H9 (cell line): ENCODE measurements at regions not wholly inside any gene's neighbourhood (a gene's known extent, or its start where the extent isn't known, plus 50 kb on each side); places are given as distances from the start of the nearest gene placed in this dataset.

Source experiments
- DNase-seq: peaks from one replicate; pipeline ENCODE4 v3.0.0-alpha.2; 2017
- H2AFZ ChIP-seq: one replicate; pipeline ENCODE4 v1.6.1; 2013; ENCODE audit warnings: mild to moderate bottlenecking, low read length, control low read depth, moderate library complexity
- H2AK5ac ChIP-seq: 2 replicates; pipeline ENCODE4 v1.6.1; 2013; ENCODE audit warnings: low read length, control low read depth, mixed read lengths; ENCODE audit not compliant: insufficient read length
- H2BK120ac ChIP-seq: one replicate; pipeline ENCODE4 v1.6.1; 2013; ENCODE audit warnings: low read depth, mild to moderate bottlenecking, low read length, control low read depth, inconsistent platforms; ENCODE audit not compliant: poor library complexity, severe bottlenecking
- H2BK12ac ChIP-seq: 2 replicates; pipeline ENCODE4 v1.6.1; 2013; ENCODE audit warnings: low read length, control low read depth, mixed read lengths, low read depth; ENCODE audit not compliant: insufficient read length
- H2BK15ac ChIP-seq: 2 replicates; pipeline ENCODE4 v1.6.1; 2013; ENCODE audit warnings: low read depth, low read length, control low read depth
- H2BK20ac ChIP-seq: one replicate; pipeline ENCODE4 v1.6.1; 2013; ENCODE audit warnings: low read depth, mild to moderate bottlenecking, low read length, control low read depth, inconsistent platforms; ENCODE audit not compliant: poor library complexity, severe bottlenecking
- H2BK5ac ChIP-seq: 2 replicates; pipeline ENCODE4 v1.6.1; 2013; ENCODE audit warnings: low read length, control low read depth, mixed read lengths; ENCODE audit not compliant: insufficient read length
- H3K14ac ChIP-seq: 2 replicates; pipeline ENCODE4 v1.6.1; 2013; ENCODE audit warnings: low read length, control low read depth; ENCODE audit not compliant: insufficient read depth
- H3K18ac ChIP-seq: 2 replicates; pipeline ENCODE4 v1.6.1; 2013; ENCODE audit warnings: low read depth, mild to moderate bottlenecking, mixed read lengths, low read length, control low read depth; ENCODE audit not compliant: insufficient read length
- H3K23ac ChIP-seq: 2 replicates; pipeline ENCODE4 v1.6.1; 2013; ENCODE audit warnings: low read length, control low read depth, mixed read lengths, low read depth; ENCODE audit not compliant: insufficient read length
- H3K23me2 ChIP-seq: 2 replicates; pipeline ENCODE4 v1.6.1; 2013; ENCODE audit warnings: low read depth, mild to moderate bottlenecking, mixed read lengths, low read length, control low read depth; ENCODE audit not compliant: insufficient read length, poor library complexity, severe bottlenecking
- H3K27ac ChIP-seq: 2 replicates; pipeline ENCODE4 v1.5.1; 2013; ENCODE audit warnings: low read length, control low read depth, mixed read lengths, low read depth; ENCODE audit not compliant: insufficient read length
- H3K27me3 ChIP-seq: 2 replicates; pipeline ENCODE4 v1.6.1; 2013; ENCODE audit warnings: low read length, control low read depth, inconsistent platforms; ENCODE audit not compliant: insufficient read depth
- H3K4ac ChIP-seq: 2 replicates; pipeline ENCODE4 v1.6.1; 2013; ENCODE audit warnings: low read depth, mild to moderate bottlenecking, control low read depth, inconsistent platforms, low read length, moderate library complexity
- H3K4me1 ChIP-seq: 2 replicates; pipeline ENCODE4 v1.6.1; 2013; ENCODE audit warnings: low read length, control low read depth, inconsistent platforms; ENCODE audit not compliant: insufficient read depth
- H3K4me2 ChIP-seq: 2 replicates; pipeline ENCODE4 v1.6.1; 2013; ENCODE audit warnings: low read length, control low read depth, mixed read lengths; ENCODE audit not compliant: insufficient read length, insufficient read depth
- H3K56ac ChIP-seq: 2 replicates; pipeline ENCODE4 v1.6.1; 2013; ENCODE audit warnings: low read depth, mild to moderate bottlenecking, mixed read lengths, low read length, control low read depth; ENCODE audit not compliant: insufficient read length
- H3K79me1 ChIP-seq: 2 replicates; pipeline ENCODE4 v1.6.1; 2013; ENCODE audit warnings: low read depth, mild to moderate bottlenecking, moderate library complexity, low read length, control low read depth, inconsistent platforms; ENCODE audit not compliant: insufficient read depth, poor library complexity, severe bottlenecking
- H3K79me2 ChIP-seq: 2 replicates; pipeline ENCODE4 v1.6.1; 2013; ENCODE audit warnings: low read length, control low read depth, inconsistent platforms; ENCODE audit not compliant: insufficient read depth
- H3K9ac ChIP-seq: 2 replicates; pipeline ENCODE4 v1.6.1; 2013; ENCODE audit warnings: low read length, control low read depth, mixed read lengths; ENCODE audit not compliant: insufficient read length; ENCODE audit errors: extremely low read depth
- H3K9me3 ChIP-seq: one replicate; pipeline ENCODE4 v1.6.1; 2013; ENCODE audit warnings: low read depth, low read length, inconsistent platforms; ENCODE audit not compliant: control insufficient read depth
- H3T11ph ChIP-seq: one replicate; pipeline ENCODE4 v1.6.1; 2013; ENCODE audit warnings: mild to moderate bottlenecking, low read length, control low read depth, inconsistent platforms
- H4K20me1 ChIP-seq: one replicate; pipeline ENCODE4 v1.6.1; 2013; ENCODE audit not compliant: control insufficient read depth, insufficient read length, insufficient read depth
- H4K5ac ChIP-seq: 2 replicates; pipeline ENCODE4 v1.6.1; 2013; ENCODE audit warnings: low read depth, mild to moderate bottlenecking, mixed read lengths, low read length, control low read depth; ENCODE audit not compliant: insufficient read length
- H4K8ac ChIP-seq: replicated peaks from 2 replicates; pipeline ENCODE4 v1.6.1; 2013; ENCODE audit warnings: low read length, control low read depth, mixed read lengths, low read depth; ENCODE audit not compliant: insufficient read length
- H4K91ac ChIP-seq: 2 replicates; pipeline ENCODE4 v1.6.1; 2013; ENCODE audit warnings: low read depth, mild to moderate bottlenecking, moderate library complexity, mixed read lengths, low read length, control low read depth; ENCODE audit not compliant: insufficient read length
- H3K27ac Mint-ChIP-seq, 3 experiments: 2 replicates in 2 of 3; 3 replicates in 1 of 3; pipeline ENCODE4 v1.8.0; 2020 to 2021; ENCODE audit warnings: mixed read lengths in 3 of 3, mild to moderate bottlenecking in 1 of 3, moderate library complexity in 1 of 3
- H3K27me3 Mint-ChIP-seq: 2 replicates; pipeline ENCODE4 v1.8.0; 2021; ENCODE audit warnings: low read depth, mild to moderate bottlenecking, moderate library complexity, mixed read lengths
- H3K36me3 Mint-ChIP-seq, 3 experiments: 2 replicates in 2 of 3; 3 replicates in 1 of 3; pipeline ENCODE4 v1.8.0; 2020 to 2021; ENCODE audit warnings: low read depth in 3 of 3, mixed read lengths in 3 of 3; ENCODE audit not compliant: insufficient read depth in 1 of 3
- H3K4me1 Mint-ChIP-seq, 2 experiments: 2 replicates each; pipeline ENCODE4 v1.8.0; 2020; ENCODE audit warnings: mixed read lengths in 2 of 2
- H3K4me3 Mint-ChIP-seq, 2 experiments: 2 replicates in 1 of 2; 3 replicates in 1 of 2; pipeline ENCODE4 v1.8.0; 2020 to 2021; ENCODE audit warnings: mild to moderate bottlenecking in 2 of 2, mixed read lengths in 2 of 2, moderate library complexity in 1 of 2
- H3K9me3 Mint-ChIP-seq, 2 experiments: 2 replicates in 1 of 2; 3 replicates in 1 of 2; pipeline ENCODE4 v1.8.0; 2020; ENCODE audit warnings: mild to moderate bottlenecking in 2 of 2, mixed read lengths in 2 of 2, moderate library complexity in 1 of 2
- CTCF ChIP-seq: fragments of 200-600 bp; sonication (generic); conservative IDR thresholded peaks from 3 replicates; pipeline ENCODE4 v1.8.0; 2021; ENCODE audit warnings: antibody characterized with exemption, mild to moderate bottlenecking
- WGBS: extraction: QIAGEN DNeasy Blood & Tissue Kit; methylation state at CpG from one replicate; pipeline ENCODE4 v1.1.7; 2013; ENCODE audit warnings: missing lambda C conversion rate, low lambda C conversion rate, mixed read lengths; ENCODE audit not compliant: insufficient read length; ENCODE audit errors: extremely low coverage; 5-methylcytosine and 5-hydroxymethylcytosine counted together

GRCh38 chr14:76688383-76688671 is 72.9 kb upstream of the VASH1 start:
- H2AFZ ChIP-seq: no peak overlapping the region
- WGBS: no CpG with 5 or more reads among the region's 2 CpGs
- H3K23me2 ChIP-seq: no peaks in the 10 kb centered on the region
- no peaks in the 10 kb centered on the region for H3K9me3 ChIP-seq
- H2BK5ac ChIP-seq: no peak overlapping the region
- no peak overlapping the region for H4K91ac ChIP-seq
- no peak overlapping the region for H3K14ac ChIP-seq
- H2BK120ac ChIP-seq: no peak overlapping the region
- no peak overlapping the region for H3T11ph ChIP-seq
- no peaks in the 10 kb centered on the region for H3K4me1 ChIP-seq
- no peak overlapping the region for H2BK15ac ChIP-seq
- no peak overlapping the region for H2AK5ac ChIP-seq
- no peak overlapping the region for H3K18ac ChIP-seq
- Mint-ChIP-seq H3K4me3 (no peak overlapping the region), H3K27ac (no peak overlapping the region), H3K4me1 (no peaks in the 10 kb centered on the region), H3K36me3 (peaks cover 0 to 4% (median 3%) of the 10 kb centered on the region in 3 experiments; a peak in 1 of 7 replicates), H3K27me3 (no peaks in the 10 kb centered on the region; the same call in 1 of the 2 replicates), H3K9me3 (peaks cover 7 to 8% of the 10 kb centered on the region in 2 experiments)
- no peak overlapping the region for H3K23ac ChIP-seq
- H4K20me1 ChIP-seq: no peaks in the 10 kb centered on the region
- no peaks in the 10 kb centered on the region for H3K79me2 ChIP-seq
- no peak overlapping the region for H2BK12ac ChIP-seq
- no peak overlapping the region for H4K8ac ChIP-seq
- no peak overlapping the region for H3K4ac ChIP-seq
- H3K56ac ChIP-seq: no peak overlapping the region
- H3K27me3 ChIP-seq: no peaks in the 10 kb centered on the region
- H3K4me2 ChIP-seq: no peak overlapping the region
- H3K9ac ChIP-seq: no peak overlapping the region
- no peak for DNase-seq
- H3K27ac ChIP-seq: no peak overlapping the region
- no peaks in the 10 kb centered on the region for H3K79me1 ChIP-seq
- no peak overlapping the region for H4K5ac ChIP-seq
- H2BK20ac ChIP-seq: no peak overlapping the region
- no peak for TF ChIP-seq CTCF
